GM20000 (cell line): ENCODE measurements at regions not wholly inside any gene's neighbourhood (a gene's known extent, or its start where the extent isn't known, plus 50 kb on each side); places are given as distances from the start of the nearest gene placed in this dataset.

Experiments
- DNase-seq: peaks from one replicate; pipeline ENCODE4 v3.0.0; 2012; ENCODE audit warnings: low spot score
- TF ChIP-seq, protein P1 (sequence below): IDR thresholded peaks from 2 replicates; pipeline ENCODE4 v1.5.1; 2012; ENCODE audit warnings: mild to moderate bottlenecking, control low read depth; ENCODE audit errors: extremely low read depth, missing control alignments

DNA sequence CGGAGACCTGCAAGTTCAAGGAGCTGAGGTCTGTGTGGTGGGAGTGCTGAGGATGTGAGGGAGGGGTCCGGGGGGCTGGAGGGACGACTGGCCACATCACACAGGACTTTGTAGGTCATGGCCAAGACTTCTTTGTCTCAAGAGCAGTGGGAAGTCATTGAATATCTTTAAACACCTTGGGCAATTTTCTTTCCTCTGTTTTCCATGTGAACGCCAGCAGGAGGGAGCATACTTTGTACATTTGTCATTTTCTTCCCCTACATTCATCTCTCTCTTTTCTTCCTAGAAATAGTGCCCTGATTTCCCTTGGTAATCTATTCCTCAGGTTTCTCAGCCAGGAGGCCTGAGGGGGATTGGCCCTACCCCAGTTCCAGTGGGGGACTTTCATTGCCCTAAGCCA lies 153.7 kb upstream of the MSX2 start:
- DNase-seq: no peak
- TF ChIP-seq, protein P1, sequence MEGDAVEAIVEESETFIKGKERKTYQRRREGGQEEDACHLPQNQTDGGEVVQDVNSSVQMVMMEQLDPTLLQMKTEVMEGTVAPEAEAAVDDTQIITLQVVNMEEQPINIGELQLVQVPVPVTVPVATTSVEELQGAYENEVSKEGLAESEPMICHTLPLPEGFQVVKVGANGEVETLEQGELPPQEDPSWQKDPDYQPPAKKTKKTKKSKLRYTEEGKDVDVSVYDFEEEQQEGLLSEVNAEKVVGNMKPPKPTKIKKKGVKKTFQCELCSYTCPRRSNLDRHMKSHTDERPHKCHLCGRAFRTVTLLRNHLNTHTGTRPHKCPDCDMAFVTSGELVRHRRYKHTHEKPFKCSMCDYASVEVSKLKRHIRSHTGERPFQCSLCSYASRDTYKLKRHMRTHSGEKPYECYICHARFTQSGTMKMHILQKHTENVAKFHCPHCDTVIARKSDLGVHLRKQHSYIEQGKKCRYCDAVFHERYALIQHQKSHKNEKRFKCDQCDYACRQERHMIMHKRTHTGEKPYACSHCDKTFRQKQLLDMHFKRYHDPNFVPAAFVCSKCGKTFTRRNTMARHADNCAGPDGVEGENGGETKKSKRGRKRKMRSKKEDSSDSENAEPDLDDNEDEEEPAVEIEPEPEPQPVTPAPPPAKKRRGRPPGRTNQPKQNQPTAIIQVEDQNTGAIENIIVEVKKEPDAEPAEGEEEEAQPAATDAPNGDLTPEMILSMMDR: no peak

DNA sequence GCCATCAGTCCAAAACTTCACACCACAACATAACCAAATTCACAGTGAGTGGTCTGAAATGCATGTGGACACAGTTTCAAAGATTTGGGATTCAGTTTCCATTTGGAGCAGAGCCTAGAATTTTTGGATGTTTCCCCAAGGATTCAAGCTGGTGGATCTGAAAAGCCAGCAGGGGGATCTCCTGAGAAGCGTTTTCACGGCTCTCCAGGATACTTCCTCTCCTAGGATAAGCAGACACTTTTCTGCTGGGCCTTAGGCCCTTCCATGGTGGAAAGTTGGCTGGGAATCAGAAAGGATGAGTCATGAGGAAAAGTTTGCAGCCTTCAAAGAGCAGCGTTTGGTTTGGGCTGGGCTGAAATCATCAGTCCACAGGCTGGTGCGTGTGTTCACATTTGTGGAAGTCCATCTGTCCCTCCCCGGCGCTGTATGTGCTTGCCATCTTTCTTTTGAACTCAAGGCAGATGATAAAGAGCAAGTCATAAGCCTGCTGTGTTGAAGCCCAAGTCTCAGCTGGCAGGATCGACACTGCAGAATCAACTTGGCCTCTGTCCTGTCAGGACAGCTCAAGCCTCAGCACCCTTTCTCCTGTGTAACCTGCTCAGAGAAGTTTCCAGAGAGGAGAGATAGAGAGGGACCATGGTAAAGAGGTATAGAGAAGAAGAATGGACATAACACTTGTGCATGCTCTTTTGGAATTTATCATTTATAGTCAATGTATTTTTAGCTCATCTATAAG lies 152.6 kb upstream of the MSX2 start:
- DNase-seq: no peak
- TF ChIP-seq, protein P1: no peak

DNA sequence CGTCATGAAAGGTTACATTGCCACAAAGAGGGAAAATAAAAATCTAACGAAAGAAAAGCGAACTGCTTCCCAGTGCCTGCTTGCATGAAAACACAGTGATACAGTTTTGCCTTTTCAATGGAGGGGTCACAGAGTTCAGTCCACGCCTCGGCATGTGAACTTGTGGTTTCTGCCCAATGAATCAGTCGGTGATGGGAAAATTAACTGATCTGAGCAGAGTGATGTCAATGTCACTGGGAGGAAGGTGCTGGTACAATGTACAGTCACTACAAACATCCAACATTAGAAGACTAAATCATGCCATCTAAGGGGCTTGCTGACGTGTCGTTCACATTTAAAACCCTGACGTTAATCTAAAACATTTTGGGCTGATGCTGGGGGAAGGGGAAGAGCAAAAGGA lies 151.8 kb upstream of the MSX2 start:
- TF ChIP-seq, protein P1: no peak
- DNase-seq: no peak

DNA sequence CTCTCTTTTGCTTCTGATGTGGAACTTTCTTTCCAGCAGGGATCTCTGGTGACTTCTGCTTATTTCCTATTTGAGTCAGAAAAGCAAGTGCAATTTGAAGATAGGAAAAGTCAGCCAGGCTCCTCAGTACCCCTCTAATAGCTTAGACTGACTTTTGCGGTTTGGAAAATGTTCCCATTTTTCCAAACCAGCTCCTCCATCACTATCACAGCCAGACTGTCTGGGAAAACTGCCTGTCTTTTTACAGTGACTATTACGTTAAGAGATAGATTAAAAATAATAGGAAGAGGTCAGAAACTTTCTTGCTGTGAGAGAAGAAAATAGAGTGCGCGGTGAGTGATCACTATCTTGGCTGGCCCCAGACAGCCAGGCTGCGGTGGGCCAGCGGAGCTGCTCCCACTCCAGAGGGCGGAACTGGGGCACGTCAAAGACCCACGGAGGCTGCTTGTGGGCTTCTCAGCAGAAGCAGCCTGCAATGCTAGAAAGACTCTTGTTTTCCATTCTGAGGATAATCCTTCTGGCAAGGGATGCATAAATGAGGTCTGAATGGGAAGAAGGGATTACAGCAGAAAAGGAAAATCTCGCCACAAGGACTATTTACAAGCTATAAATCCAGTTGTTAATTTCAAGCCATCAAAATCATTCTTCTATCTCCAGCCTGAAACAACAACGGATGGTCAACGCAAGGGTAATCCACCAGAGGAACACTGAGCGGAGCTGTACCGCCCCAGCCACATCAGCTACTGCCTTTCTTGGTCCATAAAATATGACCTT lies 151.0 kb upstream of the MSX2 start:
- no peak for DNase-seq
- TF ChIP-seq, protein P1: no peak

DNA sequence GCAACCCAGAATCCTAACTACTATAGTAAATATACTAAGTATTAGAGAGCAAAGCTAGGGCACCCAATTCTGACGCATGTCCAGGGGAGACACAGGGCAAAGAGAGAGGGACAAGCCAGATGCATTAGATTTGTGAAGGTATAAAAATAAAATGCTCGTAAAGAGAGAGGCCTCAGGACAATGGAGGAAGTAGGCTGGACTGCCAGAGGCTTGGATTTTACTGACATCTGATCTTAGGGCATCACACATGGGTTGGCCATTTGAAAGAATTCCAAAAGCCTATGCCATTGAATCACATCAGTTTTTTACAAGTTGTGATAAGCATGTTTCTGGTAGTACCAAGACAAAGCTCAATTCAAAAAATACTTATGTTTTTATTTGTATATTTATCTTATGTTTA lies 149.3 kb upstream of the MSX2 start:
- TF ChIP-seq, protein P1: no peak
- no peak for DNase-seq

DNA sequence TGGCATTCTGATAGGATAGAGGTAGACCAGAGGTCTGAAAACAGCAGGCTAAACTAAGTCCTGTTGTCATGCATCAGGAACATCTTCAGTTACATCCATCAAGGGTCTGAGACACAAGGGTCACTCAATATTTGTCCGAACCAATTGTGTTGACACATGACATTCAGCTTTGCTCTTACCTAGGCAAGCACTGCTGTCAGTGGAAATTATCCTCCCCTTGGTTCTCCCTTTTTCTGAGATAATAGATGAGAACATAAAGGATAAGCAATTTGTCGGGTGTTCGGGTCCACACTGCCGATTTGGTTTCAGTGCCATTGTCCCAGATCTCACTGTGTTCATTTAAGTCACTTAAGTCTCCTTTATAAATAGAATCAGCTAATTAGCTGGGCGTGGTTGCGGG lies 148.3 kb upstream of the MSX2 start:
- DNase-seq: no peak
- TF ChIP-seq, protein P1: no peak

DNA sequence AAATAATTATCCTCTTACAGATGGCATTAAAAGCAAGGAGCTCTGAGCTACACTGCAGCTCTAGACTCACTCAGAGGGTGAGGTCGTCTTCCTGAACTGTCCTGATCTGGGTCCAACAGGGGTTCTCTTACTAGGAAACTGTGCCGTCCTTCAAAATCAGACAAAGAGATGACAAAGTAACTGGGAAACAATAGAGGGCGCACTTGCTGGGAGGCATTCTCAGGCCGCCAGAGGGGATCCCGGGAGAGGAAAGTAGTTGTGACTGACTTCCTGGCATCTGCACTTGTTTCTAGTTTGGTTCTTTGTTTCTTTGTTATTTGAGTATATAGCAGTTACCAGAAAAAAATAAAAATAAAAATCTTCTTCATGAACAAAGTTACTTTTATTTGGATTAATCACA lies 142.9 kb upstream of the MSX2 start:
- DNase-seq: no peak
- TF ChIP-seq, protein P1: no peak
